Liver (tissue), 8 donors: ENCODE measurements at regions not wholly inside any gene's neighbourhood (a gene's known extent, or its start where the extent isn't known, plus 50 kb on each side); places are given as distances from the start of the nearest gene placed in this dataset.

ENCODE experiments used
- DNase-seq: peaks from one replicate; pipeline ENCODE4 v3.0.0-alpha.2; 2017; ENCODE audit warnings: low spot score
- H3K27ac ChIP-seq, 2 donors: one replicate each; pipeline ENCODE4 v1.7.0; 2013; ENCODE audit warnings: inconsistent platforms in 2 of 2, low read length in 2 of 2, control low read depth in 1 of 2, low read depth in 1 of 2, mild to moderate bottlenecking in 1 of 2
- H3K27me3 ChIP-seq, 4 donors: one replicate each; pipeline versions ENCODE4 v1.6.1 to v1.7.0; 2013; ENCODE audit warnings: low read length in 3 of 4, inconsistent platforms in 1 of 4, mild to moderate bottlenecking in 1 of 4, moderate library complexity in 1 of 4; ENCODE audit not compliant: control insufficient read depth in 4 of 4, insufficient read depth in 4 of 4
- H3K36me3 ChIP-seq, 4 donors: one replicate each; pipeline versions ENCODE4 v1.6.1 to v1.7.0; 2013; ENCODE audit warnings: low read length in 3 of 4, mild to moderate bottlenecking in 3 of 4, low read depth in 1 of 4, moderate library complexity in 1 of 4; ENCODE audit not compliant: control insufficient read depth in 4 of 4, insufficient read depth in 3 of 4
- H3K4me1 ChIP-seq, 4 donors: one replicate each; pipeline versions ENCODE4 v1.6.1 to v1.7.0; 2013; ENCODE audit warnings: low read length in 3 of 4, mild to moderate bottlenecking in 3 of 4, moderate library complexity in 1 of 4; ENCODE audit not compliant: control insufficient read depth in 4 of 4, insufficient read depth in 4 of 4
- H3K4me3 ChIP-seq, 3 donors: one replicate each; pipeline versions ENCODE4 v1.6.1 to v1.7.0; 2013; ENCODE audit warnings: low read length in 3 of 3, control low read depth in 1 of 3, low read depth in 1 of 3, mild to moderate bottlenecking in 1 of 3
- H3K9ac ChIP-seq, 2 donors: one replicate each; pipeline ENCODE4 v1.7.0; 2013; ENCODE audit warnings: low read length in 2 of 2, mild to moderate bottlenecking in 2 of 2, moderate library complexity in 2 of 2, control low read depth in 1 of 2, low read depth in 1 of 2
- H3K9me3 ChIP-seq, 4 donors: one replicate each; pipeline versions ENCODE4 v1.6.1 to v1.7.0; 2013; ENCODE audit warnings: low read length in 3 of 4; ENCODE audit not compliant: control insufficient read depth in 4 of 4
- CTCF ChIP-seq: fragments of 150-350 bp; IDR thresholded peaks from 2 replicates; pipeline ENCODE4 v1.5.1; 2017; ENCODE audit warnings: improper control_type of control experiment, low read depth, low read length; ENCODE audit not compliant: missing input control
- EGR1 ChIP-seq, 2 donors: IDR thresholded peaks; 2 replicates each; pipeline ENCODE4 v1.6.1; 2016 to 2018; ENCODE audit warnings: antibody characterized with exemption in 2 of 2, low read depth in 2 of 2
- FOXA1 ChIP-seq: IDR thresholded peaks from 2 replicates; pipeline ENCODE4 v1.6.1; 2016; ENCODE audit warnings: antibody characterized with exemption
- FOXA2 ChIP-seq: IDR thresholded peaks from 2 replicates; pipeline ENCODE4 v1.6.1; 2016; ENCODE audit warnings: antibody characterized with exemption
- GABPA ChIP-seq, 2 donors: IDR thresholded peaks in 1 of 2; conservative IDR thresholded peaks in 1 of 2; 2 replicates each; pipeline ENCODE4 v1.6.1; 2016; ENCODE audit warnings: antibody characterized with exemption in 2 of 2, mild to moderate bottlenecking in 1 of 2, moderate library complexity in 1 of 2
- HNF4A ChIP-seq, 2 donors: conservative IDR thresholded peaks; 2 replicates each; pipeline ENCODE4 v1.6.1; 2016; ENCODE audit warnings: antibody characterized with exemption in 2 of 2, mild to moderate bottlenecking in 2 of 2
- HNF4G ChIP-seq: IDR thresholded peaks from 2 replicates; pipeline ENCODE4 v1.6.1; 2016; ENCODE audit warnings: antibody characterized with exemption
- JUND ChIP-seq, 2 donors: IDR thresholded peaks; 2 replicates each; pipeline ENCODE4 v1.6.1; 2016; ENCODE audit warnings: antibody characterized with exemption in 2 of 2
- NR2F2 ChIP-seq: IDR thresholded peaks from 2 replicates; pipeline ENCODE4 v1.6.1; 2016; ENCODE audit warnings: antibody characterized with exemption
- RAD21 ChIP-seq, 2 donors: IDR thresholded peaks; 2 replicates each; pipeline ENCODE4 v1.6.1; 2016; ENCODE audit warnings: antibody characterized with exemption in 2 of 2, mild to moderate bottlenecking in 2 of 2
- REST ChIP-seq: IDR thresholded peaks from 2 replicates; pipeline ENCODE4 v1.6.1; 2016; ENCODE audit warnings: antibody characterized with exemption, mild to moderate bottlenecking
- RXRA ChIP-seq, 2 donors: IDR thresholded peaks; 2 replicates each; pipeline ENCODE4 v1.6.1; 2017 to 2018; ENCODE audit warnings: antibody characterized with exemption in 2 of 2, mild to moderate bottlenecking in 1 of 2
- SP1 ChIP-seq: IDR thresholded peaks from 2 replicates; pipeline ENCODE4 v1.6.1; 2018; ENCODE audit warnings: antibody characterized with exemption, mild to moderate bottlenecking
- TAF1 ChIP-seq: conservative IDR thresholded peaks from 2 replicates; pipeline ENCODE4 v1.6.1; 2016; ENCODE audit warnings: antibody characterized with exemption, mild to moderate bottlenecking
- YY1 ChIP-seq: IDR thresholded peaks from 2 replicates; pipeline ENCODE4 v1.6.1; 2016; ENCODE audit warnings: antibody characterized with exemption, mild to moderate bottlenecking
- WGBS: extraction: QIAGEN DNeasy Blood & Tissue Kit; methylation state at CpG from one replicate; pipeline ENCODE4 v1.1.7; 2013; 5-methylcytosine and 5-hydroxymethylcytosine counted together
- TF ChIP-seq, protein P1 (sequence below): IDR thresholded peaks from 2 replicates; pipeline ENCODE4 v1.6.1; 2016; ENCODE audit warnings: antibody characterized with exemption
- TF ChIP-seq, protein P2 (sequence below): IDR thresholded peaks from 2 replicates; pipeline ENCODE4 v1.6.1; 2016; ENCODE audit warnings: antibody characterized with exemption
- TF ChIP-seq, protein P3 (sequence below): IDR thresholded peaks from 2 replicates; pipeline ENCODE4 v1.6.1; 2016; ENCODE audit warnings: antibody characterized with exemption
- donor health status: healthy.
- donor health status: healthy.
- donor health status: healthy.
- donor health status: healthy.
- donor health status: healthy.

- 95% methylated on average over 8 of the region's 8 CpGs for WGBS
- H3K4me3 ChIP-seq: no peak overlapping the region
- no peak overlapping the region for H3K9ac ChIP-seq
- H3K36me3 ChIP-seq: no peaks in the 10 kb centered on the region
- no peaks in the 10 kb centered on the region for H3K9me3 ChIP-seq
- TF ChIP-seq HNF4A (conservative IDR thresholded peaks at IDR 0.05) (no peak), FOXA2 (no peak), REST (no peak), FOXA1 (no peak), CTCF (no peak), EGR1 (IDR thresholded peaks at IDR 0.05; ENCODE audit: low read depth in 2 of 2) (no peak), SP1 (no peak), RXRA (IDR thresholded peaks at IDR 0.05) (no peak), HNF4G (no peak), GABPA (IDR thresholded peaks at IDR 0.05 in 1 of 2, conservative IDR thresholded peaks at IDR 0.05 in 1 of 2) (no peak), RAD21 (IDR thresholded peaks at IDR 0.05) (no peak), NR2F2 (no peak), TAF1 (no peak), YY1 (no peak), JUND (IDR thresholded peaks at IDR 0.05) (no peak)
- TF ChIP-seq, protein P1, sequence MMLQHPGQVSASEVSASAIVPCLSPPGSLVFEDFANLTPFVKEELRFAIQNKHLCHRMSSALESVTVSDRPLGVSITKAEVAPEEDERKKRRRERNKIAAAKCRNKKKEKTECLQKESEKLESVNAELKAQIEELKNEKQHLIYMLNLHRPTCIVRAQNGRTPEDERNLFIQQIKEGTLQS: no peak
- TF ChIP-seq, protein P2, sequence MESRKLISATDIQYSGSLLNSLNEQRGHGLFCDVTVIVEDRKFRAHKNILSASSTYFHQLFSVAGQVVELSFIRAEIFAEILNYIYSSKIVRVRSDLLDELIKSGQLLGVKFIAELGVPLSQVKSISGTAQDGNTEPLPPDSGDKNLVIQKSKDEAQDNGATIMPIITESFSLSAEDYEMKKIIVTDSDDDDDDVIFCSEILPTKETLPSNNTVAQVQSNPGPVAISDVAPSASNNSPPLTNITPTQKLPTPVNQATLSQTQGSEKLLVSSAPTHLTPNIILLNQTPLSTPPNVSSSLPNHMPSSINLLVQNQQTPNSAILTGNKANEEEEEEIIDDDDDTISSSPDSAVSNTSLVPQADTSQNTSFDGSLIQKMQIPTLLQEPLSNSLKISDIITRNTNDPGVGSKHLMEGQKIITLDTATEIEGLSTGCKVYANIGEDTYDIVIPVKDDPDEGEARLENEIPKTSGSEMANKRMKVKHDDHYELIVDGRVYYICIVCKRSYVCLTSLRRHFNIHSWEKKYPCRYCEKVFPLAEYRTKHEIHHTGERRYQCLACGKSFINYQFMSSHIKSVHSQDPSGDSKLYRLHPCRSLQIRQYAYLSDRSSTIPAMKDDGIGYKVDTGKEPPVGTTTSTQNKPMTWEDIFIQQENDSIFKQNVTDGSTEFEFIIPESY: no peak
- TF ChIP-seq, protein P3, sequence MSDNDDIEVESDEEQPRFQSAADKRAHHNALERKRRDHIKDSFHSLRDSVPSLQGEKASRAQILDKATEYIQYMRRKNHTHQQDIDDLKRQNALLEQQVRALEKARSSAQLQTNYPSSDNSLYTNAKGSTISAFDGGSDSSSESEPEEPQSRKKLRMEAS: no peak
- H3K27ac ChIP-seq: no peak overlapping the region
- H3K27me3 ChIP-seq: no peaks in the 10 kb centered on the region
- peaks cover 0 to 3% (median 0%) of the 10 kb centered on the region in 4 donors for H3K4me1 ChIP-seq
- no peak for DNase-seq
These were observed 195.1 kb upstream of the TOX3 start for GRCh38 chr16:52742052-52742451.
